ENCODE measurements at regions not wholly inside any gene's neighbourhood (a gene's known extent, or its start where the extent isn't known, plus 50 kb on each side); places are given as distances from the start of the nearest gene placed in this dataset.
A peak's percentile ranks its signal among the peaks of the same experiment; 100 is the strongest.

- no peak overlapping the region for H3K4me3 ChIP-seq (ENCODE audit: insufficient read depth, low read depth, low read length, poor library complexity, severe bottlenecking)
- H3K36me3 ChIP-seq (ENCODE audit: control insufficient read depth, insufficient read depth, low read length), result no peaks in the 10 kb centered on the region
- H3K4me1 ChIP-seq (ENCODE audit: control insufficient read depth, insufficient read depth, low read length, poor library complexity, severe bottlenecking), result no peaks in the 10 kb centered on the region
- no peaks in the 10 kb centered on the region for H3K9me3 ChIP-seq (ENCODE audit: control insufficient read depth, low read length)
- no peaks in the 10 kb centered on the region for H3K27me3 ChIP-seq (replicated peaks; ENCODE audit: control insufficient read depth, insufficient read depth, low read length, poor library complexity, severe bottlenecking)
- no peak overlapping the region for H3K27ac ChIP-seq (ENCODE audit: insufficient read depth, low read length, poor library complexity, severe bottlenecking)
- no peak for DNase-seq
Observed at GRCh38 chr2:7180638-7181370, 263.6 kb downstream of the RNF144A start.

- no peaks in the 10 kb centered on the region for H3K36me3 ChIP-seq (ENCODE audit: control insufficient read depth, insufficient read depth, low read length)
- H3K27ac ChIP-seq (ENCODE audit: insufficient read depth, low read length, poor library complexity, severe bottlenecking), result no peak overlapping the region
- no peak for DNase-seq
- no peaks in the 10 kb centered on the region for H3K27me3 ChIP-seq (replicated peaks; ENCODE audit: control insufficient read depth, insufficient read depth, low read length, poor library complexity, severe bottlenecking)
- no peaks in the 10 kb centered on the region for H3K4me1 ChIP-seq (ENCODE audit: control insufficient read depth, insufficient read depth, low read length, poor library complexity, severe bottlenecking)
- H3K4me3 ChIP-seq (ENCODE audit: insufficient read depth, low read depth, low read length, poor library complexity, severe bottlenecking), result no peak overlapping the region
- H3K9me3 ChIP-seq (ENCODE audit: control insufficient read depth, low read length), result no peaks in the 10 kb centered on the region
Observed at GRCh38 chr2:7182525-7182924, 265.3 kb downstream of the RNF144A start.

DNA sequence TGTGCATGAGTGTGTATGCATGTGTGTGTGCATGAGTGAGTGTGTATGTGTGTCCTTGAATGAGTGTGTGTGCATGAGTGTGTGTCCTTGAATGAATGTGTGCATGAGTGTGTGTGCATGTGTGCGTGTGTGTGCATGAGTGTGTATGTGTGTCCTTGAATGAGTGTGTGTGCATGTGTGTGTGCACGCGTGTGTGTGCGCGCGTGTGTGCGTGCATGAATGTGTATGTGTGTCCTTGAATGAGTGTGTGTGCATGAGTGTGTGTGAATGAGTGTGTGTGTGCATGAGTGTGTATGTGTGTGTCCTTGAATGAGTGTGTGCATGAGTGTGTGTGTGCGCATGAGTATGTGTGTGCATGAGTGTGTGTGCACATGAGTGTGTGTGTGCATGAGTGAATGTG lies 271.9 kb downstream of the RNF144A start:
- Histone ChIP-seq H3K27me3 (replicated peaks; ENCODE audit: control insufficient read depth, insufficient read depth, low read length, poor library complexity, severe bottlenecking) (no peaks in the 10 kb centered on the region), H3K36me3 (ENCODE audit: control insufficient read depth, insufficient read depth, low read length) (no peaks in the 10 kb centered on the region), H3K27ac (ENCODE audit: insufficient read depth, low read length, poor library complexity, severe bottlenecking) (no peak overlapping the region), H3K4me3 (ENCODE audit: insufficient read depth, low read depth, low read length, poor library complexity, severe bottlenecking) (no peak overlapping the region), H3K4me1 (ENCODE audit: control insufficient read depth, insufficient read depth, low read length, poor library complexity, severe bottlenecking) (no peaks in the 10 kb centered on the region), H3K9me3 (ENCODE audit: control insufficient read depth, low read length) (no peaks in the 10 kb centered on the region)
- no peak for DNase-seq

DNA sequence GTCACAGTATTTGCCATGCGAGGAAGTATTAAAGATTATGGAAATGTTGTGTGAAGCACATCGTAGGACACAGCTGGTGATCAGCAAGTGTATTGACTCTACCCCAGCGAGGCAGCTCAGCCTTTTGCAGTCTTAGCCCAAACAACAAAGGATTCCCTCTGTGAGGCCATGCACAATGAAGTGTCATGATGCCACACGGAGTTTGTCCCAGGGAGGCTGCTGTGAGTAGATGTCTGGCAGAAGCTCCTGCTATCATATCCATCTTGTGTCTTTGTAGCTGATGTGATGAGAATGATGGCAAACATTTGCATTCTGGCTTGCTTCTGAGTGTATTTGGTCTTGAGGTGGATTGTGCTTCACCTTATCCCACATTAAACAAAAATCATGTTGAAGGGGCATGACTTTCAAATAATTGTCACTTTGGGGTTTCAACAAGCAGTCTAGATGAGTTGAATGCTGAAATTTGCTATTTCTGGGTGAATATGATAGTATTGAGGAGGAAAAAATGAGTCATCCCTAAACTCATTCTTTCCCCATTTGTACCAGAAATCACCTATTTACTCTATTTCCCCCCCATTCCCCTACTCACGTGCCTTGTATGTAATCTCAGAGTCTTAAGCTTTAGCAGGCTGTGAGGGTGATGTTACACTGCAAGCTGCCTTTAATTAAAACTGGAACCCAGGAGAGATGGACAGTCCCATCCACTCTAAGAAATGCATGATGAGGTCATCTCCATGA lies 273.5 kb downstream of the RNF144A start:
- H3K27ac ChIP-seq (ENCODE audit: insufficient read depth, low read length, poor library complexity, severe bottlenecking), result no peak overlapping the region
- H3K4me1 ChIP-seq (ENCODE audit: control insufficient read depth, insufficient read depth, low read length, poor library complexity, severe bottlenecking), result no peaks in the 10 kb centered on the region
- no peaks in the 10 kb centered on the region for H3K36me3 ChIP-seq (ENCODE audit: control insufficient read depth, insufficient read depth, low read length)
- H3K9me3 ChIP-seq (ENCODE audit: control insufficient read depth, low read length), result no peaks in the 10 kb centered on the region
- no peak for DNase-seq
- H3K4me3 ChIP-seq (ENCODE audit: insufficient read depth, low read depth, low read length, poor library complexity, severe bottlenecking), result no peak overlapping the region
- no peaks in the 10 kb centered on the region for H3K27me3 ChIP-seq (replicated peaks; ENCODE audit: control insufficient read depth, insufficient read depth, low read length, poor library complexity, severe bottlenecking)

GRCh38 chr2:7191932-7192331 lies 274.7 kb downstream of the RNF144A start:
- H3K9me3 ChIP-seq (ENCODE audit: control insufficient read depth, low read length), result no peaks in the 10 kb centered on the region
- no peak overlapping the region for H3K4me3 ChIP-seq (ENCODE audit: insufficient read depth, low read depth, low read length, poor library complexity, severe bottlenecking)
- no peak for DNase-seq
- no peaks in the 10 kb centered on the region for H3K4me1 ChIP-seq (ENCODE audit: control insufficient read depth, insufficient read depth, low read length, poor library complexity, severe bottlenecking)
- H3K27me3 ChIP-seq (replicated peaks; ENCODE audit: control insufficient read depth, insufficient read depth, low read length, poor library complexity, severe bottlenecking), result no peaks in the 10 kb centered on the region
- H3K27ac ChIP-seq (ENCODE audit: insufficient read depth, low read length, poor library complexity, severe bottlenecking), result no peak overlapping the region
- H3K36me3 ChIP-seq (ENCODE audit: control insufficient read depth, insufficient read depth, low read length), result no peaks in the 10 kb centered on the region

- DNase-seq, result no peak
- H3K36me3 ChIP-seq (ENCODE audit: control insufficient read depth, insufficient read depth, low read length), result no peaks in the 10 kb centered on the region
- no peak overlapping the region for H3K27ac ChIP-seq (ENCODE audit: insufficient read depth, low read length, poor library complexity, severe bottlenecking)
- H3K4me3 ChIP-seq (ENCODE audit: insufficient read depth, low read depth, low read length, poor library complexity, severe bottlenecking), result no peak overlapping the region
- no peaks in the 10 kb centered on the region for H3K9me3 ChIP-seq (ENCODE audit: control insufficient read depth, low read length)
- no peaks in the 10 kb centered on the region for H3K4me1 ChIP-seq (ENCODE audit: control insufficient read depth, insufficient read depth, low read length, poor library complexity, severe bottlenecking)
- no peaks in the 10 kb centered on the region for H3K27me3 ChIP-seq (replicated peaks; ENCODE audit: control insufficient read depth, insufficient read depth, low read length, poor library complexity, severe bottlenecking)
Observed at GRCh38 chr2:7193457-7193856, 276.2 kb downstream of the RNF144A start.

- Histone ChIP-seq H3K4me1 (ENCODE audit: control insufficient read depth, insufficient read depth, low read length, poor library complexity, severe bottlenecking) (no peaks in the 10 kb centered on the region), H3K27me3 (replicated peaks; ENCODE audit: control insufficient read depth, insufficient read depth, low read length, poor library complexity, severe bottlenecking) (no peaks in the 10 kb centered on the region), H3K36me3 (ENCODE audit: control insufficient read depth, insufficient read depth, low read length) (no peaks in the 10 kb centered on the region), H3K27ac (ENCODE audit: insufficient read depth, low read length, poor library complexity, severe bottlenecking) (no peak overlapping the region), H3K4me3 (ENCODE audit: insufficient read depth, low read depth, low read length, poor library complexity, severe bottlenecking) (no peak overlapping the region), H3K9me3 (ENCODE audit: control insufficient read depth, low read length) (no peaks in the 10 kb centered on the region)
- DNase-seq, result no peak
Observed at GRCh38 chr2:7194950-7195349, 277.7 kb downstream of the RNF144A start.

- DNase-seq, result no peak
- Histone ChIP-seq H3K9me3 (ENCODE audit: control insufficient read depth, low read length) (no peaks in the 10 kb centered on the region), H3K4me1 (ENCODE audit: control insufficient read depth, insufficient read depth, low read length, poor library complexity, severe bottlenecking) (no peaks in the 10 kb centered on the region), H3K4me3 (ENCODE audit: insufficient read depth, low read depth, low read length, poor library complexity, severe bottlenecking) (no peak overlapping the region), H3K36me3 (ENCODE audit: control insufficient read depth, insufficient read depth, low read length) (no peaks in the 10 kb centered on the region), H3K27me3 (replicated peaks; ENCODE audit: control insufficient read depth, insufficient read depth, low read length, poor library complexity, severe bottlenecking) (no peaks in the 10 kb centered on the region), H3K27ac (ENCODE audit: insufficient read depth, low read length, poor library complexity, severe bottlenecking) (no peak overlapping the region)
Observed at GRCh38 chr2:7196883-7197282, 279.7 kb downstream of the RNF144A start.

DNA sequence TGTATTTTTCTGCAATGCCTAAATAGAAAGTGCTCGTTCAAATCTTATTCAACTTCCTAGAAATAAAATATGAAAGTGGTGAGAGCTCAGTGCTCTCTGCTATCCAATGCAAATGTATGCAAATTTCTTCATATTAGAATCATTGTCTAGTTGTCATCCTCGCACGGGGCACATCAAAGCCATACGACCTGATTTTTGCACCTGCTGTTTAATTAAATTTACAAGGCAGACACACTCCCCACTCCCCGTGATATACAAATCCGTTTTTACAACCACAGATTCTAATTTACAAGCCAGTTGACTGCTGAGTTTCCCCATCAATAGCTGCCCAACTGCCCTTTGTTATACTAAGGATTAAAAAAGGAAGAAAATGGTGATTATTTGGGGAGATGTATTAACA lies 284.6 kb downstream of the RNF144A start:
- H3K4me3 ChIP-seq (ENCODE audit: insufficient read depth, low read depth, low read length, poor library complexity, severe bottlenecking), result no peak overlapping the region
- no peak overlapping the region for H3K27ac ChIP-seq (ENCODE audit: insufficient read depth, low read length, poor library complexity, severe bottlenecking)
- DNase-seq, result no peak
- H3K27me3 ChIP-seq (replicated peaks; ENCODE audit: control insufficient read depth, insufficient read depth, low read length, poor library complexity, severe bottlenecking), result no peaks in the 10 kb centered on the region
- no peaks in the 10 kb centered on the region for H3K9me3 ChIP-seq (ENCODE audit: control insufficient read depth, low read length)
- no peaks in the 10 kb centered on the region for H3K4me1 ChIP-seq (ENCODE audit: control insufficient read depth, insufficient read depth, low read length, poor library complexity, severe bottlenecking)
- no peaks in the 10 kb centered on the region for H3K36me3 ChIP-seq (ENCODE audit: control insufficient read depth, insufficient read depth, low read length)

DNA sequence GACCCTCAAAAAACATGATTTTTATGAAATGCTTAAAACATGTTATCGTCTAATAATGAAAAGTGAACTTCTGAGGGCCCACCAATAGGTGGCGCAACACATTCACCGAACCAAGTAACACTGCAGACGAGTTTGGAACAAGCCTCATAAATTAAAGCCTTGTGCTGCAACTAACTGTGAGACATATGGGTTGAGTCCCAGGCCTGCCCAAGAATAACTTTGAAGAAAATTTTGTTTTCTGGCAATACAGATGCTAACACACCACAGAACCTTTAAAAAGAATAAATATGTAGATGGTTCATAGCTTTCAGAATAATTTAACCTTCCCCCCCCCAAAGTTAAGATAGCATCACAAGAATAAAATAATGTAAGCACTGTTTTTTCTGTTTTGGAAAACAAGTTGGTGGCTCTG lies 285.9 kb downstream of the RNF144A start:
- no peaks in the 10 kb centered on the region for H3K27me3 ChIP-seq (replicated peaks; ENCODE audit: control insufficient read depth, insufficient read depth, low read length, poor library complexity, severe bottlenecking)
- peak in 2 of 3 donors; percentile 13 to 26 for DNase-seq
- H3K27ac ChIP-seq (ENCODE audit: insufficient read depth, low read length, poor library complexity, severe bottlenecking), result no peak overlapping the region
- no peaks in the 10 kb centered on the region for H3K36me3 ChIP-seq (ENCODE audit: control insufficient read depth, insufficient read depth, low read length)
- no peaks in the 10 kb centered on the region for H3K9me3 ChIP-seq (ENCODE audit: control insufficient read depth, low read length)
- H3K4me3 ChIP-seq (ENCODE audit: insufficient read depth, low read depth, low read length, poor library complexity, severe bottlenecking), result no peak overlapping the region
- H3K4me1 ChIP-seq (ENCODE audit: control insufficient read depth, insufficient read depth, low read length, poor library complexity, severe bottlenecking), result no peaks in the 10 kb centered on the region

All from effector memory CD4-positive, alpha-beta T cell (primary cell).